Testis (tissue), 2 donors: ENCODE measurements at regions not wholly inside any gene's neighbourhood (a gene's known extent, or its start where the extent isn't known, plus 50 kb on each side); places are given as distances from the start of the nearest gene placed in this dataset.
"Not testable (repeated sequence)": the region's sequence is repeated elsewhere in the genome, so short reads cannot be mapped to it uniquely, and the experiment has no call there.

Experiments used
- CTCF ChIP-seq, 3 experiments: fragments of 450-650 bp in 2 of 3; fragments of 200-600 bp in 1 of 3; sonication (generic) in 1 of 3; IDR thresholded peaks; one replicate each; pipeline ENCODE4 v1.5.1; 2016 to 2019; ENCODE audit warnings: antibody characterized with exemption in 3 of 3, mild to moderate bottlenecking in 2 of 3, moderate library complexity in 1 of 3
- POLR2A ChIP-seq: fragments of 450-650 bp; IDR thresholded peaks from one replicate; pipeline ENCODE4 v1.6.1; 2017; ENCODE audit warnings: antibody characterized with exemption, mild to moderate bottlenecking, moderate library complexity

GRCh38 chr16:88263681-88264287, 119.0 kb upstream of the ZNF469 start:
- not testable (repeated sequence) for TF ChIP-seq CTCF (IDR thresholded peaks at IDR 0.05); POLR2A
